ENCODE measurements at regions not wholly inside any gene's neighbourhood (a gene's known extent, or its start where the extent isn't known, plus 50 kb on each side); places are given as distances from the start of the nearest gene placed in this dataset.

DNA sequence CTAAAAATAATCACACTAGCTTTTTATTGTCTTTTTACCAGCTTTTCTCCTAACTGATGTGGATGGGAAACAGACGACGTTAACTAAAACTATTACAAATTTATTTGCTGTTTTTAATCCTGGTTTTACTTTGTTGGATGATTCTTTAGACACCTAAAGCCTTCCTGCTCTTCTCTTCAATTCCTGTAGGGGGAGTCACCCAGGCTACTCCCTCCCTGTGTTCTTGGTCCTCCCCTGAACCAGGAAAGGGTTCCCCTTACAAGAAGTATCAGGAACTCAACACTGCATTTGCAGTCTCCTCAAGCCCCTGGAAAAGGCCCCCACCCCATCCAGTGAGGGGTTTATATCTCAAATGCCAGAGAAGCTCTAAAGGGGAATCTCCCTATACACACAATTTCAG, 206.1 kb downstream of the SUCLA2 start:
- H3K4me3 Mint-ChIP-seq: no peak overlapping the region
- no peaks in the 10 kb centered on the region for H3K4me1 Mint-ChIP-seq
- Histone ChIP-seq H3K27me3 (ENCODE audit: insufficient read depth, low read length, poor library complexity, severe bottlenecking) (no peaks in the 10 kb centered on the region), H3K36me3 (ENCODE audit: insufficient read depth, low read length) (no peaks in the 10 kb centered on the region), H3K4me1 (ENCODE audit: insufficient read depth, low read length) (no peaks in the 10 kb centered on the region), H3K27ac (ENCODE audit: low read depth, low read length) (no peak overlapping the region), H3K9me3 (ENCODE audit: low read length) (no peaks in the 10 kb centered on the region), H3K4me3 (ENCODE audit: low read length) (no peak overlapping the region)
- H3K27me3 Mint-ChIP-seq: peaks cover 4 to 12% of the 10 kb centered on the region in 2 donors
- CTCF ChIA-PET: no interaction called here
- peaks cover 6 to 14% (median 13%) of the 10 kb centered on the region in 5 donors for H3K9me3 Mint-ChIP-seq
- H3K27ac Mint-ChIP-seq: no peak overlapping the region
- POLR2A ChIA-PET: no interaction called here
- DNase-seq: no peak
- peaks cover 0 to 1% (median 0%) of the 10 kb centered on the region in 3 donors for H3K36me3 Mint-ChIP-seq

DNA sequence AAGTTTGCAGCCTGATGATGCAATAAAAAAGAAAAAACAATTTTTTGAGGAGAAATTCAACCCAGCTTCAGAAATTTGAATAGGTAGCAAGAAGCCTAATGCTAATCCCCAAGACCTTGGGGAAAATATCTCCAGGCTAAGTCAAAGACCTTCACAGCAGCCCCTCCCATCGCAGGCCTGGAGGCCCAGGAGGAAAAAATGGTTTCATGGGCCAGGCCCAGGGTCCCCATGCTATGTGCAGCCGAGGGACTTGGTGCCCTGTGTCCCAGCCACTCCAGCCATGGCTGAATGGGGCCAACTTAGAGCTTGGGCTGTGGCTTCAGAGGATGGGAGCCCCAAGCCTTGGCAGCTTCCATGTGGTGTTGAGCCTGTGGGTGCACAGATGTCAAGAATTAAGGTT, 210.3 kb downstream of the SUCLA2 start:
- CTCF ChIA-PET: no interaction called here
- no peak overlapping the region for H3K4me3 ChIP-seq (ENCODE audit: low read length)
- Mint-ChIP-seq H3K27ac (no peak overlapping the region), H3K4me1 (no peaks in the 10 kb centered on the region), H3K4me3 (no peak overlapping the region), H3K9me3 (peaks cover 12 to 18% (median 15%) of the 10 kb centered on the region in 5 donors), H3K36me3 (peaks cover 0 to 1% (median 0%) of the 10 kb centered on the region in 3 donors), H3K27me3 (peaks cover 0 to 5% of the 10 kb centered on the region in 2 donors)
- no peaks in the 10 kb centered on the region for H3K4me1 ChIP-seq (ENCODE audit: insufficient read depth, low read length)
- no peaks in the 10 kb centered on the region for H3K27me3 ChIP-seq (ENCODE audit: insufficient read depth, low read length, poor library complexity, severe bottlenecking)
- no peaks in the 10 kb centered on the region for H3K36me3 ChIP-seq (ENCODE audit: insufficient read depth, low read length)
- H3K27ac ChIP-seq (ENCODE audit: low read depth, low read length): no peak overlapping the region
- DNase-seq: no peak
- H3K9me3 ChIP-seq (ENCODE audit: low read length): no peaks in the 10 kb centered on the region
- POLR2A ChIA-PET: no interaction called here

GRCh38 chr13:47788844-47789243, 212.2 kb downstream of the SUCLA2 start:
- Histone ChIP-seq H3K36me3 (ENCODE audit: insufficient read depth, low read length) (no peaks in the 10 kb centered on the region), H3K4me3 (ENCODE audit: low read length) (no peak overlapping the region), H3K27me3 (ENCODE audit: insufficient read depth, low read length, poor library complexity, severe bottlenecking) (no peaks in the 10 kb centered on the region), H3K4me1 (ENCODE audit: insufficient read depth, low read length) (no peaks in the 10 kb centered on the region), H3K27ac (ENCODE audit: low read depth, low read length) (no peak overlapping the region), H3K9me3 (ENCODE audit: low read length) (no peaks in the 10 kb centered on the region)
- H3K27ac Mint-ChIP-seq: no peak overlapping the region
- no peak overlapping the region for H3K4me3 Mint-ChIP-seq
- no peaks in the 10 kb centered on the region for H3K27me3 Mint-ChIP-seq
- DNase-seq: no peak
- H3K36me3 Mint-ChIP-seq: peaks cover 0 to 1% (median 0%) of the 10 kb centered on the region in 3 donors
- peaks cover 12 to 19% (median 15%) of the 10 kb centered on the region in 5 donors for H3K9me3 Mint-ChIP-seq
- ChIA-PET CTCF (no interaction called here), POLR2A (no interaction called here)
- no peaks in the 10 kb centered on the region for H3K4me1 Mint-ChIP-seq

GRCh38 chr13:47774671-47774994, 226.4 kb downstream of the SUCLA2 start:
- H3K4me3 ChIP-seq (ENCODE audit: low read length): no peak overlapping the region
- H3K27me3 ChIP-seq (ENCODE audit: insufficient read depth, low read length, poor library complexity, severe bottlenecking): no peaks in the 10 kb centered on the region
- no peak overlapping the region for H3K27ac ChIP-seq (ENCODE audit: low read depth, low read length)
- H3K36me3 ChIP-seq (ENCODE audit: insufficient read depth, low read length): no peaks in the 10 kb centered on the region
- no peak overlapping the region for H3K27ac Mint-ChIP-seq
- no peaks in the 10 kb centered on the region for H3K9me3 ChIP-seq (ENCODE audit: low read length)
- H3K9me3 Mint-ChIP-seq: peaks cover 12 to 22% (median 14%) of the 10 kb centered on the region in 5 donors
- POLR2A ChIA-PET: no interaction called here
- no peak for DNase-seq
- H3K36me3 Mint-ChIP-seq: peaks cover 0 to 4% (median 0%) of the 10 kb centered on the region in 3 donors
- H3K27me3 Mint-ChIP-seq: peaks cover 7% of the 10 kb centered on the region in 2 donors
- H3K4me1 ChIP-seq (ENCODE audit: insufficient read depth, low read length): no peaks in the 10 kb centered on the region
- CTCF ChIA-PET: no interaction called here
- no peak overlapping the region for H3K4me3 Mint-ChIP-seq
- H3K4me1 Mint-ChIP-seq: no peaks in the 10 kb centered on the region

DNA sequence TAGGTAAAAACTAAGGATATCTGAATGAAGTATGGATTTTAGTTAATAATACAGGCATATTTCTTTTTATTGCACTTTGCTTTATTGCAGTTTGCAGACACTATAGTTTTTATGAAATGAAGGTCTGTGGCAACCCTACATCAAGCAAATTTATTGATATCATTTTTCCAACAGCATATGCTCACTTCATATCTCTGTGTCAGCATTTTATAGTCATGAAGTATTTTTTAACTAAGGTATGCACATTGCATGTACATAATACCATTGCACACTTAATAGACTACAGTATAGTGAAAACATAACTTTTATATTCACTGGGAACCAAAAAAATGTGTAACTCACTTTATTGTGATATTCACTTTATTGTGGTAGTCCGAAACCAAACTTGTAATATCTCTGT, 236.3 kb downstream of the SUCLA2 start:
- Histone ChIP-seq H3K4me1 (ENCODE audit: insufficient read depth, low read length) (no peaks in the 10 kb centered on the region), H3K27ac (ENCODE audit: low read depth, low read length) (no peak overlapping the region), H3K4me3 (ENCODE audit: low read length) (no peak overlapping the region), H3K27me3 (ENCODE audit: insufficient read depth, low read length, poor library complexity, severe bottlenecking) (no peaks in the 10 kb centered on the region), H3K36me3 (ENCODE audit: insufficient read depth, low read length) (no peaks in the 10 kb centered on the region), H3K9me3 (ENCODE audit: low read length) (no peaks in the 10 kb centered on the region)
- no peaks in the 10 kb centered on the region for H3K4me1 Mint-ChIP-seq
- no peak for DNase-seq
- CTCF ChIA-PET: no interaction called here
- peaks cover 3 to 23% (median 7%) of the 10 kb centered on the region in 5 donors for H3K9me3 Mint-ChIP-seq
- no peak overlapping the region for H3K27ac Mint-ChIP-seq
- POLR2A ChIA-PET: no interaction called here
- H3K27me3 Mint-ChIP-seq: peaks cover 0 to 8% of the 10 kb centered on the region in 2 donors
- H3K36me3 Mint-ChIP-seq: no peaks in the 10 kb centered on the region
- no peak overlapping the region for H3K4me3 Mint-ChIP-seq

DNA sequence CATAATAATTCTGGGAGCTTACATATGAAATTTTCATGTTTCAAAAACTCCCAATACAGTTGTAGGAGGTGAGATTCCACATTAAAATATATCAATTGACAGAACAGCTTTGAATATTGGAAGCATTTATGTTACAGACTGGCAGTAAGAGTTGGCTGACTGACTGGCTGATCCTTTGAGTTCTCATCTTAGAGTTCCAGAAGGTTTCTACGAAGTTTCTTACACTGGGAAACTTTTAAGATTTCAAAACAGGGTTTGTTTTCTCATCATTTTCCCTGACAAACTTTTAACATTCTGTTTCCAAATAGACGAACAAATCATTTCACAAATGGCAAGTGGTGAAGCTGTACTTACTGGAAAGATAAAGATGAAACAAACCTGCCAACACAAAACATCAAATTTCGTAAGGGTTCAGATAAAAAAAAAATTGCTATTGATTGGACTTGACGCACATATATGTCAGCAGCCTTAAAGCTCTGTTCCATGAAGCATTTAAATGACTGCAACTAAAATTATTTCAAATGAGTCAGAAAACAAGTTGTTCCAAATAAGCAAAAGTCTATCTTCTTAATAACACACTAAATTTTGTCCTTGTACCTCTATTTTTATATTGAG, 243.5 kb downstream of the SUCLA2 start:
- no peak overlapping the region for H3K27ac ChIP-seq (ENCODE audit: low read depth, low read length)
- no peaks in the 10 kb centered on the region for H3K9me3 ChIP-seq (ENCODE audit: low read length)
- no peak for DNase-seq
- peaks cover 0 to 6% of the 10 kb centered on the region in 2 donors for H3K27me3 Mint-ChIP-seq
- no peak overlapping the region for H3K27ac Mint-ChIP-seq
- CTCF ChIA-PET: no interaction called here
- peaks cover 0 to 9% (median 4%) of the 10 kb centered on the region in 5 donors for H3K9me3 Mint-ChIP-seq
- H3K4me3 ChIP-seq (ENCODE audit: low read length): no peak overlapping the region
- no peaks in the 10 kb centered on the region for H3K4me1 ChIP-seq (ENCODE audit: insufficient read depth, low read length)
- H3K27me3 ChIP-seq (ENCODE audit: insufficient read depth, low read length, poor library complexity, severe bottlenecking): no peaks in the 10 kb centered on the region
- H3K4me3 Mint-ChIP-seq: no peak overlapping the region
- H3K36me3 Mint-ChIP-seq: no peaks in the 10 kb centered on the region
- no peaks in the 10 kb centered on the region for H3K36me3 ChIP-seq (ENCODE audit: insufficient read depth, low read length)
- POLR2A ChIA-PET: no interaction called here
- no peaks in the 10 kb centered on the region for H3K4me1 Mint-ChIP-seq

- H3K9me3 ChIP-seq (ENCODE audit: low read length): no peaks in the 10 kb centered on the region
- no peaks in the 10 kb centered on the region for H3K4me1 ChIP-seq (ENCODE audit: insufficient read depth, low read length)
- CTCF ChIA-PET: no interaction called here
- no peak overlapping the region for H3K27ac ChIP-seq (ENCODE audit: low read depth, low read length)
- POLR2A ChIA-PET: no interaction called here
- no peaks in the 10 kb centered on the region for H3K36me3 ChIP-seq (ENCODE audit: insufficient read depth, low read length)
- H3K4me1 Mint-ChIP-seq: no peaks in the 10 kb centered on the region
- no peaks in the 10 kb centered on the region for H3K27me3 ChIP-seq (ENCODE audit: insufficient read depth, low read length, poor library complexity, severe bottlenecking)
- no peak overlapping the region for H3K4me3 ChIP-seq (ENCODE audit: low read length)
- no peak for DNase-seq
- no peak overlapping the region for H3K27ac Mint-ChIP-seq
- H3K4me3 Mint-ChIP-seq: no peak overlapping the region
- H3K27me3 Mint-ChIP-seq: peaks cover 0 to 1% of the 10 kb centered on the region in 2 donors
- H3K36me3 Mint-ChIP-seq: no peaks in the 10 kb centered on the region
- peaks cover 0 to 5% (median 3%) of the 10 kb centered on the region in 5 donors for H3K9me3 Mint-ChIP-seq
Measured at GRCh38 chr13:47747901-47748300, 253.2 kb downstream of the SUCLA2 start.

DNA sequence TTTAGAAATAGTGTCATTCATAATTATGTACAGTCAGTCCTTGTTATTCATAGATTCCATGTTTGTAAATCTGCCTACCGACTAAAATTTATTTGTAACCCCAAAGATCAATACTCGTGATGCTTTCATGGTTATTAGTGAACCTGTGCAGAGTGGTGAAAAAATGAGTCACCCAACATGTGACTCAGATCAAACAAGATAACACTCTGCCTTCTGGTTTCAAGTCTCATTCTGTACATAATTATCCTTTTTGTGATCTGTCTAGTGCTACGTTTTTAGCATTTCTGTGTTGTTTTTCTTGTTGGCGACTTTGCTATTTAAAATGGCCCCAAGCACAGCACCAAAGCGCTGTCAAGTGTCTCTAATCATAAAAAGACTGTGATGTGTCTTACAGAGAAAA, 274.7 kb downstream of the SUCLA2 start:
- POLR2A ChIA-PET: no interaction called here
- peaks cover 0 to 5% (median 0%) of the 10 kb centered on the region in 5 donors for H3K9me3 Mint-ChIP-seq

DNA sequence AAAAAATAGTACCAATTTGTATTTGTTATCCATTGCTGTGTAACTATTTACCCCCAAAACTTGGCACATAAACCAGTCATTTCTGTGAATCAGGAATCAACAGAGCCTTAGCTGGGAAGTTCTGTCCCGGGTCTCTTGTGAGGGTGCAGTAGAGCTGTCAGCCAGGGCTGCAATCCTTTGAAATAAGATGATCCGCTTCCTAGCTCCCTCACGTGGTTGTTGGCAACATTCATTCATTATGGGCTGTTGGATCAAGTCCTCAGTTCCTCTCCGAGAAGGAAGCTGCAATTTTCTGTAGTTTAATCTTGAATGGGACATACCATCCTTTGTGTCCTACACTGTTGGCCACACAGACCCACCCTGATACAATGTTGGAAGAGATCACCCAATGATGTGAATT, 277.2 kb downstream of the SUCLA2 start:
- Mint-ChIP-seq H3K36me3 (no peaks in the 10 kb centered on the region), H3K4me1 (no peaks in the 10 kb centered on the region), H3K27me3 (no peaks in the 10 kb centered on the region), H3K27ac (no peak overlapping the region), H3K9me3 (peaks cover 0 to 5% (median 3%) of the 10 kb centered on the region in 5 donors), H3K4me3 (no peak overlapping the region)
- H3K27me3 ChIP-seq (ENCODE audit: insufficient read depth, low read length, poor library complexity, severe bottlenecking): no peaks in the 10 kb centered on the region
- no peaks in the 10 kb centered on the region for H3K9me3 ChIP-seq (ENCODE audit: low read length)
- H3K4me1 ChIP-seq (ENCODE audit: insufficient read depth, low read length): no peaks in the 10 kb centered on the region
- ChIA-PET POLR2A (no interaction called here), CTCF (no interaction called here)
- H3K4me3 ChIP-seq (ENCODE audit: low read length): no peak overlapping the region
- no peaks in the 10 kb centered on the region for H3K36me3 ChIP-seq (ENCODE audit: insufficient read depth, low read length)
- no peak for DNase-seq
- no peak overlapping the region for H3K27ac ChIP-seq (ENCODE audit: low read depth, low read length)

More for the DNA sequence above, 274.7 kb downstream of the SUCLA2 start:
- Mint-ChIP-seq H3K4me1 (no peaks in the 10 kb centered on the region), H3K27ac (no peak overlapping the region), H3K4me3 (no peak overlapping the region), H3K27me3 (no peaks in the 10 kb centered on the region), H3K36me3 (no peaks in the 10 kb centered on the region)
- Histone ChIP-seq H3K27me3 (ENCODE audit: insufficient read depth, low read length, poor library complexity, severe bottlenecking) (no peaks in the 10 kb centered on the region), H3K36me3 (ENCODE audit: insufficient read depth, low read length) (no peaks in the 10 kb centered on the region), H3K9me3 (ENCODE audit: low read length) (no peaks in the 10 kb centered on the region), H3K27ac (ENCODE audit: low read depth, low read length) (no peak overlapping the region), H3K4me1 (ENCODE audit: insufficient read depth, low read length) (no peaks in the 10 kb centered on the region), H3K4me3 (ENCODE audit: low read length) (no peak overlapping the region)
- DNase-seq: no peak
- CTCF ChIA-PET: no interaction called here

Measured in CD8-positive, alpha-beta memory T cell (primary cell).